ENCODE measurements at regions not wholly inside any gene's neighbourhood (a gene's known extent, or its start where the extent isn't known, plus 50 kb on each side); places are given as distances from the start of the nearest gene placed in this dataset.

- peaks cover 56% of the 10 kb centered on the region for H3K4me1 Mint-ChIP-seq (ENCODE audit: unreplicated experiment)
- no peak for DNase-seq (ENCODE audit: extremely low spot score, unreplicated experiment)
- H3K9me3 Mint-ChIP-seq (ENCODE audit: unreplicated experiment), result no peaks in the 10 kb centered on the region
- TF ChIP-seq CTCF (IDR thresholded peaks at IDR 0.05), result no peak
- H3K36me3 Mint-ChIP-seq (ENCODE audit: unreplicated experiment), result no peaks in the 10 kb centered on the region
- peak overlapping the region; percentile 80 for H3K27ac Mint-ChIP-seq (ENCODE audit: unreplicated experiment)
- peak overlapping the region; percentile 1 for H3K4me3 Mint-ChIP-seq (ENCODE audit: unreplicated experiment)
- H3K27me3 Mint-ChIP-seq (ENCODE audit: unreplicated experiment), result peaks cover 4% of the 10 kb centered on the region
Measured at GRCh38 chr12:43066471-43066870, 476.9 kb upstream of the PRICKLE1 start.

GRCh38 chr12:43063650-43064049 lies 474.1 kb upstream of the PRICKLE1 start:
- peaks cover 48% of the 10 kb centered on the region for H3K4me1 Mint-ChIP-seq (ENCODE audit: unreplicated experiment)
- no peak for DNase-seq (ENCODE audit: extremely low spot score, unreplicated experiment)
- H3K36me3 Mint-ChIP-seq (ENCODE audit: unreplicated experiment), result no peaks in the 10 kb centered on the region
- H3K9me3 Mint-ChIP-seq (ENCODE audit: unreplicated experiment), result no peaks in the 10 kb centered on the region
- no peak for TF ChIP-seq CTCF (IDR thresholded peaks at IDR 0.05)
- no peak overlapping the region for H3K4me3 Mint-ChIP-seq (ENCODE audit: unreplicated experiment)
- peaks cover 4% of the 10 kb centered on the region for H3K27me3 Mint-ChIP-seq (ENCODE audit: unreplicated experiment)
- H3K27ac Mint-ChIP-seq (ENCODE audit: unreplicated experiment), result no peak overlapping the region

- Mint-ChIP-seq H3K36me3 (ENCODE audit: unreplicated experiment) (no peaks in the 10 kb centered on the region), H3K27ac (ENCODE audit: unreplicated experiment) (no peak overlapping the region), H3K27me3 (ENCODE audit: unreplicated experiment) (peaks cover 4% of the 10 kb centered on the region), H3K9me3 (ENCODE audit: unreplicated experiment) (no peaks in the 10 kb centered on the region), H3K4me1 (ENCODE audit: unreplicated experiment) (peaks cover 44% of the 10 kb centered on the region), H3K4me3 (ENCODE audit: unreplicated experiment) (no peak overlapping the region)
- no peak for DNase-seq (ENCODE audit: extremely low spot score, unreplicated experiment)
- TF ChIP-seq CTCF (IDR thresholded peaks at IDR 0.05), result no peak
Measured at GRCh38 chr12:43062201-43062895, 472.8 kb upstream of the PRICKLE1 start.

- DNase-seq (ENCODE audit: extremely low spot score, unreplicated experiment), result no peak
Measured at GRCh38 chr12:43060742-43061141, 471.2 kb upstream of the PRICKLE1 start.

GRCh38 chr12:43058616-43059015 lies 469.1 kb upstream of the PRICKLE1 start:
- no peak for DNase-seq (ENCODE audit: extremely low spot score, unreplicated experiment)
- no peaks in the 10 kb centered on the region for H3K9me3 Mint-ChIP-seq (ENCODE audit: unreplicated experiment)
- peaks cover 4% of the 10 kb centered on the region for H3K27me3 Mint-ChIP-seq (ENCODE audit: unreplicated experiment)
- H3K4me1 Mint-ChIP-seq (ENCODE audit: unreplicated experiment), result peaks cover 20% of the 10 kb centered on the region
- H3K36me3 Mint-ChIP-seq (ENCODE audit: unreplicated experiment), result no peaks in the 10 kb centered on the region
- H3K27ac Mint-ChIP-seq (ENCODE audit: unreplicated experiment), result no peak overlapping the region
- no peak overlapping the region for H3K4me3 Mint-ChIP-seq (ENCODE audit: unreplicated experiment)
- no peak for TF ChIP-seq CTCF (IDR thresholded peaks at IDR 0.05)

More at GRCh38 chr12:43060742-43061141, 471.2 kb upstream of the PRICKLE1 start:
- Mint-ChIP-seq H3K36me3 (ENCODE audit: unreplicated experiment) (no peaks in the 10 kb centered on the region), H3K4me1 (ENCODE audit: unreplicated experiment) (peaks cover 31% of the 10 kb centered on the region), H3K27ac (ENCODE audit: unreplicated experiment) (no peak overlapping the region), H3K4me3 (ENCODE audit: unreplicated experiment) (no peak overlapping the region), H3K27me3 (ENCODE audit: unreplicated experiment) (peaks cover 4% of the 10 kb centered on the region), H3K9me3 (ENCODE audit: unreplicated experiment) (no peaks in the 10 kb centered on the region)
- no peak for TF ChIP-seq CTCF (IDR thresholded peaks at IDR 0.05)

Data from osteocyte (in vitro differentiated cells).